ENCODE measurements at regions not wholly inside any gene's neighbourhood (a gene's known extent, or its start where the extent isn't known, plus 50 kb on each side); places are given as distances from the start of the nearest gene placed in this dataset.

DNA sequence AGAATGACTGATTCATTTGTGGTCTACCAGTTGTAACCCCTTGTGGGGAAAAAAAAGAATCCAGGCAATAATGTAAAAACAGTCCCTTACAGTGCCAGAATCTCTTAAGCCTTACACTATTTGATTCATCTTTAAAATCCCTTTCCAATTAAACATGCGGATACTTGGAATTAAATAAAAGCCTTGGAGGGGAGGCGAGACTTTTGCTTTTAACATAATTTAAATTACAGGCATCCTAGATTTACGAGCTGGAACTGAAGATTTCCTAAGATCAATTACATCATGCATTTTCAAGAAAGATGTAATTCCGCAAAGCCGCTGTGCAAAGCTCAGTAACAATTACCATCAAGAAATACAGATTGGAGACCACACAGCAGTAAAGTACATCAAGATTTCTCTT lies 370.2 kb downstream of the MTRR start:
- DNase-seq (ENCODE audit: low read depth in 2 of 2) = no peak

DNA sequence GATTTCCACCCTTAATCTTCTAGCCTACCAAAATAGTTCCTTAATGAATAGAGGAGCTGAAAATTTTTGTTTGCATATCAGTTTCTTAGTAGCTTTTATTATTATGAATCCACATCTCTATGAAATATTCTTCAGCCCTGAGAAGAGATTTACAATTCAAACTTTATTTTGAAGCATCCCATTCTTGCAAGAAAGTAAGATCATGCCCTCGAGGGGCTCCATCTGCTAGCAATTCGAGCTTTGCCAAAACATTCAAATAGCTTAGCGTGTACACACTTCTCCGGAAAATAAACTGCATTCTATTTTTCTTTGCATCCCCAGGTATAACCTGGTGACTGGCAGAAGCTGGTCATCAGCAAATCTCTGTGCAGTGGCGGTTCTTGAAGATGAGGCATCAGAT lies 370.7 kb downstream of the MTRR start:
- DNase-seq (ENCODE audit: low read depth in 2 of 2) = no peak

DNA sequence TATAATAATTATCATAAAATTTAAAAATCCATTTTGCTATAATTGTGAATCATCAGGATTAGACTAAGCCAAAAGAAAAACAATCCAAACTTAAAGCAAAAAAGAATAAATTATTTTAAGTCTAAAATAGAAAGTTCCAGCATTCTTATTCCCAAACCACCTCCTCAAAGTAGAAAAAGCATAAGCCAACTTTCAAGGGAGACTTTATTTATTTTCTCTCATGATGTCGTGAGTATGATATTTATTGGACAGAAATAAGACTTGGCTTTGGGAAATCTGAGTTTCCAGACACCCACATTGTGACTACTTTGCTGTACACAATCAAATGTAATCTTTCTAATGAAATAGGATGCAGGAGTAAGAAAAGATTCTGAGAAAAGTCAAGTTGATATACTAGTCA lies 372.1 kb downstream of the MTRR start:
- DNase-seq (ENCODE audit: low read depth in 2 of 2) = no peak

DNA sequence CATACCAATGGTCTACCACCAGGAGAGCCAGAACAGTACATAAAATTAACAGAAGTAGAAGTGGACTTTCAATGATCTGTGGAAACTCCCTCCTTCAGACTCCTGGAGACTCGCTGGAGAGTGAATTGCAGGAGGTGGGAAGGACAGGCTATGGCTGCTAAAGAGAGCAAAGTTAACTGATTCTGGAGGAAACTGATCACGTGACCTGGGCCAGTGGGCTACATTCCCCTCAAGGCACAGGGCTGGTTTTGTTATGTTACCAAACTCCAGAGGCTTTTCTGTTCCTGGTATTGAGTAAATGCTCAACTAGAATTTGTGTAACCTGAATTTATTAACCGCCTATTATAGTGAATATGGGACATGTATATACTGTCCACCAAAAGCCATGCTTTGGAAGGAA lies 372.6 kb downstream of the MTRR start:
- no peak for DNase-seq (ENCODE audit: low read depth in 2 of 2)

DNA sequence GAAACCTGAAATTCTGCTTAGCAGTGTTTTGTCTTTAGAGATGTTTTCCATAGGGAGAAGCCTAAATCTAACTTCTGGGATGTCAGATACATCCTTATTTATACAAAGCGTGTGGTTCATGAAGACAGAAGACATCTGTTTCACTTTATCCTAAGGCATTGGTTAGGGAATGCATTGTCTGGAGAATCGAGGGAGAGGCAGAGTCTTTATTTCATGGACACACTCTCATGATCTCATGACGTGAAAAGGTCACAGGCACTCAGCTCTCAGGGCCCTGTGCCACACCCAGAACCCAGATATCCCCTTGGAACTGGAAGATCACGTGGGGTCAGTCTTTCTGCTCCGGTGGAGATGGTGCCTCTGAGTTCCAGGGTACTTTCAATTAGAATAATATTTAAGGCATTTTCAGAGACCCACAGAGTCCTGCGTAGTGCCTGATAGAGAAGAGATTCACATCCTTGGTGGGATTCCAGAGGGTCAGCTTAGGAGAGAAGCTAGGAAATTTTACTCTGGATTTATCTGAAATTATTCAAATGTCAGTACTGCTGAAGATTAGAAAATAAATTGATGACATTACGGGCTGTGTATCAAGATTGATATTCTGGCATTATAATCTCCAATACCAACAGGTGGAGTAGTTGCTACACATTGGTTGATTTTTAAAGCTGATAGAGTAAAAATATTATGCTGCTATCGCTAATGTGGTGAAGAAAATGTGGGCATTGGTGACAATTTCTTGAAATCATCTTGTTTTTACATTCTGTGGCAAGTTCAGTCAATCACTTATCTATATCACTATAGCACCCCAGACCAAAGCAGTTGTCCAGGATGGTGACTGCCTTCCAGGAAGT lies 378.3 kb downstream of the MTRR start:
- DNase-seq (ENCODE audit: low read depth in 2 of 2) = no peak

DNA sequence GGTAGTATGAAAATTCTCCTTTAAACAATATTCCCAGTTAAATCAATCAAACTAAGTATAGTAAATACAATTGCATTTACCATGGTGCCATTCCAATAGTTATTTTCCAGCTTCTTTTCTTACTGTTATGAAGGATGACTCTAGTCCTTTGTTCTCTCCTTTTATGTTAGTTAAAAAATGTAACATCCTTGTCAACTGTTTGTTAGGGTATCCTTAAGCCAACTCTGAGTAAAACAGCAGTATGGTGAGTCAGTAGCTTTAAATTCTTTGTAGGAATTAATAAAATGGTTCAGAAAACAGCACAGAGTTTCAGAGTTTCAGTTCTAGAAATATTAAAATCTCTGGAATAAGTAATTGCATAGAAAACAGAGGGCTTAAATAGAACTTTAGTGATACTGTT lies 384.4 kb downstream of the MTRR start:
- no peak for DNase-seq (ENCODE audit: low read depth in 2 of 2)

DNA sequence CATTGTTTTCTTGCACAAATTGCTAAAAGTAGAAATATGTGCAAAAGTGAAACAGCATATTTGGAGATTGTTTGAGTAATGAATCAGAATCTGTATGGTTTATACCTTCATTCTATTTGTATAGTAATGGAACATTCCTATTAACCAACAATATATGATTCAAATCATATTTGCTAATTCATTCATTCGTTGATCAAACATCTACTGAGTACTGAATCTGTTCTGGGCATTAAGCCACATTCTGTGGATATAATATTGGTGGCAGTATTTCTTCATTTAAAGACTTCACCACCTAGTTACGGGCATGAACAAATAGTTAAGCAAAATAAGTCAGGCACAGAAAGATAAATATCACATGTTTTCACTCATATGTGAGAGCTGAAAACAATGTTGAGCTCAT lies 385.7 kb downstream of the MTRR start:
- DNase-seq (ENCODE audit: low read depth in 2 of 2) = no peak

DNA sequence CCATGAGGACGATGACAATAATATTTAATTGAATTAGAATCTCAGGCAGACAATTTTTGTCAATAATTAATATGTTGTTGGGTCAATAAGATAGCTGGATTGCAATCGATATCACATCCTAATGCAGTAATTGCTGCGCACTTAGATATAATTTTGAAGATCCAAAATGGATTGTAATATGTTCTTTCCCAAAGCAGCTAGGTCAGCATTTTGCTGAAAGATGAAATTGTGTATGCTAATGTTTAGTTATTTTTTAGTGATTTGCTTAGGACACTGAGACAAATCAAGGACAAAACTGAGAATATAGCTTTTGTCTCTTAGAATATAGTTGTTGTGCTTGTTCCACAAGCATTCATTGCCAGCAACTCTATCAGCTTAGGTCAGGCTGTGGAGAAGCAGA lies 389.9 kb downstream of the MTRR start:
- no peak for DNase-seq (ENCODE audit: low read depth in 2 of 2)

DNA sequence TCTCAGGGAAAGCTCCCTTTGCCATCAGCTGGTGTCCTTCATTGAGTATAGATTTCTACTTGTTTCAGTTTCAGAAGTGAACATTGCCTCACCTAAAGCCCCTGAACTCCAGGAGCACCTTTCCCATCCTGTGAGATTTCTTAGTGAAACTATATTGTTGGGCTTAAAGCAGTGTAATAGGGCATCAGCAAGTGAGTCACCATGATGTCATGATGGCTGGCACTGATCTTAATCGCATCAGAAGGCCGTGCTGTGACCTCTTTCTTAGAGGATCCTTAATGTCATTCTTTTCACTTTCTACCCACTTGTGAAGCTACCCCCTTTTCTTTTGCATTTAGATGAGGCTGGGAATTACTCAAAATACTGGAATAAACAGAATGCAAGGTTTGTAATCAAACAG lies 401.3 kb downstream of the MTRR start:
- DNase-seq (ENCODE audit: low read depth in 2 of 2) = no peak

DNA sequence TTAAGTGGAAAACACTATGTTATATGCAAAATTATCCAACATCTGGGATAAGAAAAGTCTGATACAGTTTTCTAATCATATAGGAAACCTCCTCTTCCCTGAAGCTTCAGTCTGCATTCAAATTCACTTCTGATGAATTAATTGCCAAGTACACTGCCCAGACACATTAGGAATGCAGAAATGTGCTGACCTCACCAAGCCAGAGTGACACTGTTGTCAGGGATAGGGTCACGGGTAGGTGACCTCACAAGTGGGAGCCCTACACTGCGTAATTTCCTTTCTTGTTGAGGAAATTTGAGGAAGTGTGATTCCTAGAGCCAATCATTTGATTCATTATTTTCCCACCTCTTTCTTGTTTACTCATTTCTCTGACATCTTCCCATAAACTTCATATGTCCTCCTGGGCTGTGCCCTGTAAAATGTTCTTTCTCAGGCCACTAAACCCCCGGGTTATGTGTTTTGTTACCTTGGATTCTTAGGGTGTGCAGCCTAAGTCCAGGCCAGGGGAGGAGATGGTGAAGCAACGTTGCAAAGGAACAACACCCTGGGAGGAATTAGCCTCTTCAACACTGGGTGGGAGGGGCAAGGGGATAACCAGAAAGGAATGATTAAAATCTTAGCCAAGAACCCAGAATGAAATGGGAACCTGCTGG lies 411.9 kb downstream of the MTRR start:
- DNase-seq (ENCODE audit: low read depth in 2 of 2) = no peak

DNA sequence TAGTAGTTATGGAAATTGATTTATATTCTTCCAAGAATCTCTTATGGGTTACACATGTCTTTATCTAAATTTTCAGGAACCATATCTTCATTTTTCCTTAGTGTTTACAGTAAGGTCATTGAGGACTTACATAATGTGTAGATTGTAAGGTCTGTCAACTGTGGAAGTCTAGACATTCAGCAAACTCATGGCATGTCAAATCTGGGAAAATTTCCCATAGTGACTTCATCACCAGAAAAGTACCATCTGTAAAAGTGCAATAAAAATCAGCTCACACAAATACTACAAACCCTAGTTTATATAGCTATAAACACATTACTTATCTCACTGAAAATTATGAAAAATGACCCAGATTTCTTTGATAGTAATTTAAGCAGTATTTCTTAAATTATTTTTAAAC lies 419.4 kb downstream of the MTRR start:
- DNase-seq (ENCODE audit: low read depth in 2 of 2) = no peak

DNA sequence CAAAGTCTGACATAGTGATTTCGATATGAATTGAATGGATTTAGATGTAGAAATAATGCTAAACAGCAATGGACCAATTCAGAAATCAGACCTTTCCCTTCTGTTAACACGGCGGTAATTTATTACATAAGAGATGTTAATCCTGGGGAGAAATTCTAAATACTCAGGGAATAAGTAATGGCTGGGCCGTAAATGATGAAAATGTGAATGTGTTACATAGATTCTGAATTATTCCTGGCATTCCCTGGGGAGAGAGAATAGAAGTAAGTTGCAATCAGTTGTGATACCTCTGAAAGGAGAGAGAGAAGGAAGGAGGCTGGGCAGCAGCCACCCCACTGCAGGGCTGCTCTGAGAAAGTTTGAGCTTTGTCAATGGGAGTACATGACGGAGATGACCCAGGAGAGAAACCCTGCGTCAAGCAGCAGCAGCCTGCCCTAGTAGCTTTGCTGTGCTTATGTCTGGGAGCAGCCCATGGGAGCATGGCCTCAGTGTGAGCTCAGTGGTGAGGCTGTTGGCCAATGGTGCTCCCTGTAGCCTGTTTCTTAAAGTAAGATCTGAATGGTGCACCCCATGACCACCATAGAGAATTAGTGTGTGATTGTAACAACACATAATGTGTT lies 420.1 kb downstream of the MTRR start:
- DNase-seq (ENCODE audit: low read depth in 2 of 2) = no peak

DNA sequence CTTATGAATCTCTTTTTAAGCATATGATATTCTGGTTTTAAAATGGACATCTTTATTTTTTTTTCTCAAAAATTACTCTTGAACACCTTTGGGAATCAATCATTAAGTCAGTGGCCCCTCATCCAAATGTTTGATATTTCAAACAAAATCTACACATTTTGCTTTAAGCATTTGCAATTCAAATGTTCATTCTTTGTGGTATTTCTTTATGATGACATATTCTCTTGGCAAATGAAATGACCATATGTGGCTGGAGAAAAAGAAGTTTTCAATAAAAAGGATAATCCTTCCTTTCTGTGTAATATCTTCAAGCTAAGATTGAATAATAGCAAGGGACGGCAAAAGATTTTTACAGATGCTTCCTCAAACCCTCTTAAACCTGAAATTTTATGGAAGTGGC lies 420.8 kb downstream of the MTRR start:
- no peak for DNase-seq (ENCODE audit: low read depth in 2 of 2)

DNA sequence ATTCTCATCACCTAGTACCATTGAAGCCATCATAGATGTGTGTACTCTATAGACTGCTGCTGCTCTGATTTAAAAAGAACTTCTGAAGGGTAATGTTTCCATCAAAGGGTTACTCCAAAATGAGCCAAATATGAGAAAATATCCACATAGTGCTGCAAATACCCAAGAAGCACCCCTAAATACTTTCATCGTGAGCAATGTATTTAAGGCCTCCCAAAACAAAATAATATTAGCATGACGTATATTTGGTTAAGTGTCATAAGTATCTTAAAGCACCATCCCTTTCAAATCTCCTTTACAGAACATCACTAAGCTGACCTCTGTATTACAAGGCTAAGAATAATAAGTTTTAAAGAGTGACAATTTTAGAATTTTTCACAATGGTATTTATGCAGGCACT lies 421.8 kb downstream of the MTRR start:
- DNase-seq (ENCODE audit: low read depth in 2 of 2) = no peak

DNA sequence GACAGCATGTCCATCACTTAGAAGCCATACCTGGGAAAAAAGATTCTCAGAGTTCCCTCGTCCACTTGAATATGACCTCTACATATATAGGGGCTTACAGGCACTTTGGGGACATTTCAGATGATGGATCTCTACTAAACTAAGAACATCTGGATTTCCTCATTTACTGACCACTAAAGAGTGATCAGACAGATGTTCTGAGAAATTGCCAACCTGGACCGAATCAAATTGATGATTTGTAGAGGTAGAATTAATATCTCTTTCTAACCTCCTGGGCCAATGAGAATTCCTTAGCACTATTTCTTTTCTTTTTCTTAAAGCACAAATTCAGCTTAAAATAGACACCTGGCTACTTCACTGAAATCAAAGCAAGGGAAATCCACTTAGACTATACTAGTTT lies 422.7 kb downstream of the MTRR start:
- DNase-seq (ENCODE audit: low read depth in 2 of 2) = no peak

DNA sequence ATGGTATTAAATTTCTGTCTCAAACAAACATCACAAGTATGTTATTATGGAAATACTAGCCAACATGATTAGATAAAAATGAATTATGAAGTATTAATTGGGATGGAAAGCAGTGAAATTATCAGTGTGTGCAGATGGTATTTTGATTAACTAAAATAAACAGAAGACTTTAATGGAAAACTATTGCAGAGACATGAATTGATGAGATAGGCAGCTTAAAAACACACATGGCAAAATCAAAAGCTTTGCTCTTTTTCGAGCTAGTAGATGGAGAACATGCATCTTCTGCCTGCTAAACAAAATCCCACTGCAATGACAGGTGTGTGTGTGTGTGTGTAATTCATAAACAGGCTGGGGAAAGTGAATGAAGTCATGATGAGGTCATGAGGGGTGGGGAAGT lies 426.2 kb downstream of the MTRR start:
- no peak for DNase-seq (ENCODE audit: low read depth in 2 of 2)

DNA sequence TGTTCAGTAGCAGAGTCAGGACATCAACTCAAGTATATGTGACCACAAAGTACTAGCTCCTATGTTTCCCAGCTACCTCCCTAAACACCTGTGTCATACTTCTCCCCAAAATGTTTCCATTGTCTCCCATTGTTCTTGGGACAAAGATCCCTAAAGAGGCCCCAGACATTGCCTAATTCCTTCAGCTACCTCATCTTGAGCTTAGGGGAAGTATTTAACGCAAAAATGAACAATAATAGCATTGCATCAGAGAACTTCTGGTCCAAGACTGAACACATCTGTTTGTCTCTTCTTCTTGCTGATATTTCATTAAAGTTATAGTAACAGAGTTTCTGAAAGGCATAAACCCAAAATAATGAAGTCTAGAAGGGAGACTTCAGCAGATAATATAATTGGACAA lies 430.8 kb downstream of the MTRR start:
- no peak for DNase-seq (ENCODE audit: low read depth in 2 of 2)

DNA sequence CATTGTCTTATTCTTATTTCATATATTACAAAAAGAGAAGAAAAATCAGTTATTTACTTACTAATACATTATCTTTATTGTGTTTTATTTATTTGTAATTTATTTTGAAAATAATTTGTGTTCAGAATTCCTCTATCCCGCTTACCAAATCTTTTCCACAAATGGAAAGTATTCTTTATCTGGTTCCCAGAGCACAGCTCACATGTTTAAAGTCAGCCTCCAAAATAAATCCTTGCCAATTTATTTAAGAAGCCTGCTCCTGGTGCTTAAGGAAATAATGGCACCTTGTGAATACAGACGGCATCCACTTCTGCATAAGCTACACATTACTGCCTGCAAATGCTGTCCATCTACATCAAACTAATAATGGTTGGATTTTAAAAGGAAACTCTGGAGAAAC lies 435.4 kb downstream of the MTRR start:
- no peak for DNase-seq (ENCODE audit: low read depth in 2 of 2)

DNA sequence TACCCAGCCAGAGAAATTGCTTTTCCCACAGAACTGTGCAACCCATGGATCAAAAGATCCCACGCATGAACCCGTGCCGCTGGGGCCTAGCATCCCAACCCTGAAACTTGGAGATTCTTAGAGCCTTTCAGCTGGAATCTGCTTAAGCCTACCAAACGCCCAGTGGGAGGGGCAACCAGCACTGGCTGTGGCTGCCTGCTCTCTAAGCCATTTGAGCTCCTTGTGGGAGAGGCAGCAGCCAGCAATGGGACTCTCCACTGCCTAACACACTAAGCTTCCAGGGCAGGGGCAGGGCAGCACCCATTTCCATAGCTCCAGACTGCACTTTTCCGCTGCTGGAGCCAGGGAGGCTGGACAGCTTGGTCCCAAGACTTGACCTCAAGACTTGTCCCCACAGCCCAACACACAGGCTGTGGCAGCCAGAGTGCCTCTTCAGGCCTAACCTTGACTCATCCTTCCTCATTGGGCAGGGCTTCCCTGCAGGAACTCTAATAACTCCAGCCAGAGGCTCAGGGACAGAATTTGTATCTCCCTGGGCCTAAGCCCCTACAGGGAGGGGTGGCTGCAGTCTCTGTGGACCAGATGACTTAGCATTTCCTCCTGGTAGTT lies 437.4 kb downstream of the MTRR start:
- DNase-seq (ENCODE audit: low read depth in 2 of 2) = no peak

DNA sequence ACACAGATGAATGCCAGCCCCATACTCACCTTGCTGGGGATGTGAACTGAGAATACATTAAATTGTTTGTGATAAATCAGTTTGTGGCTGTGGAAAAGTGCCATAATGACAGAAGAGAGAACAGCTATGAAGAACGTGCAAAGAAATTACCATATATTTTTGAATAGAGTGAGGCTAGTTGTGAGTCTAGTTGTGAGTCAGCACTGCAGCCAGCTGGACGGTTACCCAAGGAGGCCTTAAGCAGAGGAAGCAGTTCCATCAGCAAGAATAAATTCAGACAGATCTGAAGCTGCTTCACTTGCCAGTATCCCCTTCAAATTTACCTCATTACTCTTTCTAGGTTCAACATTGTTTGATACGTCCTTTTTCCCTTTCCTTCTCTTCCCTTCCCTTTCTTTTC lies 446.0 kb downstream of the MTRR start:
- no peak for DNase-seq (ENCODE audit: low read depth in 2 of 2)

DNA sequence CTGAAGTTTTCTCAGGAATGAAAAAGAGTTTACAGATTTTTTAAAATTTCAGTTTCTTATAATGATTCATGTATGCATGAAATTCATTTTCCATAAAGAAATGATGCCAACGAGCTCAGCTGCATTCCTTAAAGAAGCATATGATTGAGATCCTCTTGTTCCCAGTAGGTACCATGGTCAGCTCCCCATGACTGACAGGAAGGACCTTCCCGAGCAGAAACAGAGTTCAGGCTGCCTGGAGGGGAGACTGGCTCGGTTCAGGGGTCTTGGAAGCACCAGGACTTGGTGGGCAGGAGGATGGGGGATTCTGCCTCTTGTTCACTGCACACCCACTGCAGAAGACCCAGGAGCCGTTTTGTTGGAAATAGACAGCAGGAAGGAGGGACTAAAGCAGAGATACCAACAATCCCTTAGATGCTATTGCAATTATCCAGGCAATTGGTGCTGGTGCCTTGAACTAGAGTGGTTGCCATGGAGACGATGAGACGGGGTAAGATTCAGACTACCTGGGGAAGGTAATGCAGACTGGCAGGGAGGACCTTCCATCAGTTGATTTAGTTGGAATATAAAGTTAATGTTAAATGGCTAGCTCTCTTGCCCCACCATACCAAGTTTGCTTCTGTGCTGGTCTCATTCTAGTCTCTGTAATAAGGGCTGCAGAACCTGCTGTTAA lies 447.8 kb downstream of the MTRR start:
- DNase-seq (ENCODE audit: low read depth in 2 of 2) = no peak

DNA sequence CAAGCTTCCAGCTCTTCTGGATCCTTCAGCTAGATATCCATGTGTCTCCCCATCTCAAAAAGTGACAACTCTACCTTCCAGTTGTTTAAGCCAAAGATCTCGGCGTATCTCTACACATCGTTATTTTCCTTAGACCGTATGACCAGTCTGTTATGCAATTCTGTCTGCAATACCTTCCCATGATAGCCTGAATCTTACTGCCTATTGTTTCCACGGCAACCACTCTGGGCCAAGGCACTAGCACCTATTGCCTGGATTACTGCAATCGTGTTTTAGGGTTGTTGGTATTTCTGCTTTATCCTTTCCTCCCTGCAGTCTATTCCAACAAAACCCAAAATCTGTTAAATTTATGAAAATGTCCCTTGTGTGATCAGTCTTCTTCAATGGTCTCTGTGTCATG lies 448.4 kb downstream of the MTRR start:
- DNase-seq (ENCODE audit: low read depth in 2 of 2) = no peak
